GM12891 (cell line): ENCODE measurements at regions not wholly inside any gene's neighbourhood (a gene's known extent, or its start where the extent isn't known, plus 50 kb on each side); places are given as distances from the start of the nearest gene placed in this dataset.
"Not testable (repeated sequence)": the region's sequence is repeated elsewhere in the genome, so short reads cannot be mapped to it uniquely, and the experiment has no call there.

ENCODE experiments used
- DNase-seq: peaks from one replicate; pipeline ENCODE4 v3.0.0; 2011; ENCODE audit warnings: low spot score; ENCODE audit not compliant: insufficient read length
- FAIRE-seq: peaks from 2 replicates; lab custom pipeline; 2011; peaks lifted over from hg19 to GRCh38; lab: Jason Lieb, UNC
- PAX5 ChIP-seq: IDR thresholded peaks from 2 replicates; pipeline ENCODE4 v1.6.1; 2011; ENCODE audit warnings: low read length, moderate library complexity, mild to moderate bottlenecking; ENCODE audit not compliant: insufficient read depth, severe bottlenecking
- POLR2A ChIP-seq: IDR thresholded peaks from 2 replicates; pipeline ENCODE4 v1.6.1; 2011; ENCODE audit warnings: low read depth, low read length, control low read depth
- POLR2AphosphoS5 ChIP-seq: IDR thresholded peaks from 2 replicates; pipeline ENCODE4 v1.6.1; 2011; ENCODE audit warnings: low read depth, low read length, control low read depth
- POU2F2 ChIP-seq: IDR thresholded peaks from 2 replicates; pipeline ENCODE4 v1.6.1; 2011; ENCODE audit warnings: low read depth, mild to moderate bottlenecking, control low read depth, low read length, moderate library complexity
- SPI1 ChIP-seq: IDR thresholded peaks from 2 replicates; pipeline ENCODE4 v1.6.1; 2011; ENCODE audit warnings: low read depth, low read length, control low read depth
- TAF1 ChIP-seq: IDR thresholded peaks from 2 replicates; pipeline ENCODE4 v1.6.1; 2011; ENCODE audit warnings: low read depth, low read length, control low read depth

- no peak for FAIRE-seq
- TF ChIP-seq SPI1, result no peak
- TF ChIP-seq PAX5, result no peak
- TF ChIP-seq POLR2AphosphoS5, result no peak
- TF ChIP-seq TAF1, result no peak
- TF ChIP-seq POU2F2, result no peak
- no peak for TF ChIP-seq POLR2A
- DNase-seq, result no peak
Measured at GRCh38 chr15:98077186-98077585, 116.7 kb downstream of the ARRDC4 start.

- DNase-seq (no peak), FAIRE-seq (no peak)
- no peak for TF ChIP-seq POLR2A
- no peak for TF ChIP-seq POU2F2
- TF ChIP-seq POLR2AphosphoS5, result no peak
- TF ChIP-seq SPI1, result no peak
- TF ChIP-seq TAF1, result no peak
- no peak for TF ChIP-seq PAX5
Measured at GRCh38 chr15:98080791-98081190, 120.3 kb downstream of the ARRDC4 start.

- TF ChIP-seq POLR2AphosphoS5 (no peak), PAX5 (no peak), SPI1 (no peak), POLR2A (no peak), POU2F2 (no peak), TAF1 (no peak)
- no peak for FAIRE-seq
- no peak for DNase-seq
Measured at GRCh38 chr15:98083203-98083910, 122.9 kb downstream of the ARRDC4 start.

GRCh38 chr15:98085003-98085639 lies 124.6 kb downstream of the ARRDC4 start:
- DNase-seq (no peak), FAIRE-seq (no peak)

GRCh38 chr15:98088307-98088945 lies 127.9 kb downstream of the ARRDC4 start:
- FAIRE-seq, result peak; percentile 40
- DNase-seq, result not testable (repeated sequence)

More at GRCh38 chr15:98085003-98085639, 124.6 kb downstream of the ARRDC4 start:
- TF ChIP-seq POLR2AphosphoS5, result no peak
- no peak for TF ChIP-seq TAF1
- no peak for TF ChIP-seq PAX5
- no peak for TF ChIP-seq POU2F2
- no peak for TF ChIP-seq POLR2A
- TF ChIP-seq SPI1, result no peak

GRCh38 chr15:98089352-98089751 lies 128.8 kb downstream of the ARRDC4 start:
- not testable (repeated sequence) for DNase-seq
- peak; percentile 52 for FAIRE-seq

GRCh38 chr15:98097986-98098385 lies 137.5 kb downstream of the ARRDC4 start:
- FAIRE-seq, DNase-seq: not testable (repeated sequence)

- not testable (repeated sequence) for DNase-seq, FAIRE-seq
Measured at GRCh38 chr15:98100606-98101005, 140.1 kb downstream of the ARRDC4 start.

- FAIRE-seq (no peak), DNase-seq (no peak)
- TF ChIP-seq POLR2A, result no peak
- TF ChIP-seq TAF1, result no peak
- TF ChIP-seq SPI1, result no peak
- no peak for TF ChIP-seq POLR2AphosphoS5
- TF ChIP-seq PAX5, result no peak
- no peak for TF ChIP-seq POU2F2
Measured at GRCh38 chr15:98103570-98103969, 143.1 kb downstream of the ARRDC4 start.

GRCh38 chr15:98104386-98105151 lies 144.1 kb downstream of the ARRDC4 start:
- FAIRE-seq, DNase-seq: not testable (repeated sequence)

GRCh38 chr15:98106615-98107194 lies 146.2 kb downstream of the ARRDC4 start:
- not testable (repeated sequence) for FAIRE-seq, DNase-seq
